GM23248 (cell line): ENCODE measurements at regions not wholly inside any gene's neighbourhood (a gene's known extent, or its start where the extent isn't known, plus 50 kb on each side); places are given as distances from the start of the nearest gene placed in this dataset.

Experiments used
- DNase-seq: peaks from one replicate; pipeline ENCODE4 v3.0.0-alpha.2; 2015
- H2AFZ ChIP-seq: fragments of 200-600 bp; sonication (generic); 2 replicates; pipeline ENCODE4 v1.6.1; 2016; ENCODE audit warnings: antibody characterized with exemption
- H3F3A ChIP-seq: fragments of 200-600 bp; sonication (generic); 2 replicates; pipeline ENCODE4 v1.6.1; 2016; ENCODE audit warnings: mild to moderate bottlenecking, antibody characterized with exemption, mixed run types; ENCODE audit not compliant: insufficient read depth
- H3K27ac ChIP-seq: fragments of 200-600 bp; sonication (generic); 2 replicates; pipeline ENCODE4 v1.5.1; 2016; ENCODE audit warnings: mild to moderate bottlenecking
- H3K27me3 ChIP-seq: fragments of 200-600 bp; sonication (generic); replicated peaks from 2 replicates; pipeline ENCODE4 v1.6.1; 2016; ENCODE audit warnings: mild to moderate bottlenecking; ENCODE audit not compliant: insufficient read depth
- H3K36me3 ChIP-seq: fragments of 200-600 bp; sonication (generic); 2 replicates; pipeline ENCODE4 v1.6.1; 2016; ENCODE audit warnings: low read depth, mild to moderate bottlenecking
- H3K4me1 ChIP-seq: fragments of 200-600 bp; sonication (generic); 2 replicates; pipeline ENCODE4 v1.6.1; 2016; ENCODE audit warnings: mild to moderate bottlenecking; ENCODE audit not compliant: insufficient read depth
- H3K4me2 ChIP-seq: fragments of 200-600 bp; sonication (generic); one replicate; pipeline ENCODE4 v1.6.1; 2016; ENCODE audit warnings: mild to moderate bottlenecking; ENCODE audit not compliant: unreplicated experiment
- H3K4me3 ChIP-seq: fragments of 200-600 bp; sonication (generic); 2 replicates; pipeline ENCODE4 v1.5.1; 2016; ENCODE audit warnings: mild to moderate bottlenecking
- H3K79me2 ChIP-seq: fragments of 200-600 bp; sonication (generic); 2 replicates; pipeline ENCODE4 v1.6.1; 2016; ENCODE audit warnings: mild to moderate bottlenecking; ENCODE audit not compliant: insufficient read depth
- H3K9ac ChIP-seq: fragments of 200-600 bp; sonication (generic); 2 replicates; pipeline ENCODE4 v1.6.1; 2016; ENCODE audit warnings: mild to moderate bottlenecking
- H3K9me2 ChIP-seq: fragments of 200-600 bp; sonication (generic); 2 replicates; pipeline ENCODE4 v1.6.1; 2016; ENCODE audit warnings: mixed run types, mild to moderate bottlenecking, moderate library complexity; ENCODE audit not compliant: insufficient read depth
- H3K9me3 ChIP-seq: fragments of 200-600 bp; sonication (generic); one replicate; pipeline ENCODE4 v1.6.1; 2017; ENCODE audit warnings: low read depth
- H4K20me1 ChIP-seq: fragments of 200-600 bp; sonication (generic); 2 replicates; pipeline ENCODE4 v1.6.0; 2016; ENCODE audit not compliant: insufficient read depth
- EZH2 ChIP-seq: fragments of 200-600 bp; sonication (generic); IDR thresholded peaks from 2 replicates; pipeline ENCODE4 v1.6.1; 2018; ENCODE audit warnings: antibody characterized with exemption, mild to moderate bottlenecking; ENCODE audit not compliant: insufficient read depth, poor library complexity, severe bottlenecking
- EZH2phosphoT487 ChIP-seq: fragments of 200-600 bp; sonication (generic); IDR thresholded peaks from 2 replicates; pipeline ENCODE4 v1.6.1; 2018; ENCODE audit warnings: antibody characterized with exemption, moderate library complexity, mild to moderate bottlenecking, low read depth; ENCODE audit not compliant: insufficient read depth
- WGBS, 2 experiments: methylation state at CpG; one replicate each; pipeline ENCODE4 v1.1.6; 2015 to 2017; ENCODE audit warnings: low lambda C conversion rate in 2 of 2, low coverage in 1 of 2; ENCODE audit errors: missing lambda C conversion rate in 2 of 2; 5-methylcytosine and 5-hydroxymethylcytosine counted together
- in situ Hi-C: fragments of 300-500 bp; cut with MboI; formaldehyde crosslinking; loops from 2 replicates; pipeline ENCODE4 v1.15.0; 2020

GRCh38 chr4:44071959-44072955 is 376.4 kb downstream of the KCTD8 start:
- Histone ChIP-seq H3K9ac (no peak overlapping the region), H3K4me1 (no peaks in the 10 kb centered on the region), H3K4me3 (no peak overlapping the region), H4K20me1 (no peaks in the 10 kb centered on the region), H3K9me3 (no peaks in the 10 kb centered on the region), H3K27me3 (no peaks in the 10 kb centered on the region), H3K9me2 (no peaks in the 10 kb centered on the region), H3K36me3 (no peaks in the 10 kb centered on the region), H3F3A (no peaks in the 10 kb centered on the region), H3K4me2 (no peak overlapping the region), H2AFZ (no peak overlapping the region), H3K27ac (no peak overlapping the region), H3K79me2 (no peaks in the 10 kb centered on the region)
- TF ChIP-seq EZH2 (no peak), EZH2phosphoT487 (no peak)
- in situ Hi-C loops = no loop called here
- 12 to 15% methylated on average over 12 of the region's 12 CpGs for WGBS, 2 experiments
- no peak for DNase-seq

GRCh38 chr4:44086753-44087152 is 361.9 kb downstream of the KCTD8 start:
- Histone ChIP-seq H3K79me2 (no peaks in the 10 kb centered on the region), H4K20me1 (no peaks in the 10 kb centered on the region)
- no peak for DNase-seq

GRCh38 chr4:44093390-44093789 is 355.2 kb downstream of the KCTD8 start:
- Histone ChIP-seq H3K4me3 (no peak overlapping the region), H4K20me1 (no peaks in the 10 kb centered on the region), H3K36me3 (no peaks in the 10 kb centered on the region), H3K27me3 (no peaks in the 10 kb centered on the region), H3K79me2 (no peaks in the 10 kb centered on the region), H3K9me3 (no peaks in the 10 kb centered on the region), H3K4me1 (no peaks in the 10 kb centered on the region), H2AFZ (no peak overlapping the region), H3K9me2 (no peaks in the 10 kb centered on the region), H3K9ac (no peak overlapping the region), H3K27ac (no peak overlapping the region), H3K4me2 (no peak overlapping the region), H3F3A (no peaks in the 10 kb centered on the region)
- TF ChIP-seq EZH2 = no peak
- TF ChIP-seq EZH2phosphoT487 = no peak
- in situ Hi-C loops = no loop called here
- no peak for DNase-seq

More at GRCh38 chr4:44086753-44087152, 361.9 kb downstream of the KCTD8 start:
- Histone ChIP-seq H3K27ac (no peak overlapping the region), H3K4me3 (no peak overlapping the region), H2AFZ (no peak overlapping the region), H3K27me3 (no peaks in the 10 kb centered on the region), H3K9me2 (no peaks in the 10 kb centered on the region), H3K9ac (no peak overlapping the region), H3F3A (no peaks in the 10 kb centered on the region), H3K36me3 (no peaks in the 10 kb centered on the region), H3K4me2 (no peak overlapping the region), H3K4me1 (no peaks in the 10 kb centered on the region), H3K9me3 (no peaks in the 10 kb centered on the region)
- in situ Hi-C loops = no loop called here
- TF ChIP-seq EZH2 = no peak
- no peak for TF ChIP-seq EZH2phosphoT487

- in situ Hi-C loops = no loop called here
- H3K9me3 ChIP-seq = no peaks in the 10 kb centered on the region
- H3K27ac ChIP-seq = no peak overlapping the region
- no peaks in the 10 kb centered on the region for H3K4me1 ChIP-seq
- no peaks in the 10 kb centered on the region for H3K27me3 ChIP-seq
- DNase-seq = no peak
- WGBS, 2 experiments = 37 to 47% methylated on average over 7 of the region's 7 CpGs
- H4K20me1 ChIP-seq = no peaks in the 10 kb centered on the region
- no peaks in the 10 kb centered on the region for H3F3A ChIP-seq
- H2AFZ ChIP-seq = no peak overlapping the region
- H3K9ac ChIP-seq = no peak overlapping the region
- no peaks in the 10 kb centered on the region for H3K36me3 ChIP-seq
- no peaks in the 10 kb centered on the region for H3K79me2 ChIP-seq
- TF ChIP-seq EZH2 (no peak), EZH2phosphoT487 (no peak)
- no peak overlapping the region for H3K4me2 ChIP-seq
- no peaks in the 10 kb centered on the region for H3K9me2 ChIP-seq
- H3K4me3 ChIP-seq = no peak overlapping the region
Observed at GRCh38 chr4:44098973-44099372, 349.6 kb downstream of the KCTD8 start.
